NB4 (cell line): ENCODE measurements at regions not wholly inside any gene's neighbourhood (a gene's known extent, or its start where the extent isn't known, plus 50 kb on each side); places are given as distances from the start of the nearest gene placed in this dataset.

ENCODE experiments used
- DNase-seq: peaks from one replicate; pipeline ENCODE4 v3.0.0; 2010; ENCODE audit warnings: low read depth
- H3K4me3 ChIP-seq: one replicate; pipeline ENCODE4 v1.5.1; 2011; ENCODE audit warnings: mild to moderate bottlenecking, low read depth, low read length, moderate library complexity
- CTCF ChIP-seq: IDR thresholded peaks from one replicate; pipeline ENCODE4 v1.5.1; 2012; ENCODE audit warnings: low read depth, low read length
- MAX ChIP-seq: IDR thresholded peaks from 2 replicates; pipeline ENCODE4 v1.6.1; 2011; ENCODE audit warnings: low read depth, low read length
- MYC ChIP-seq: IDR thresholded peaks from 2 replicates; pipeline ENCODE4 v1.6.1; 2011; ENCODE audit warnings: low read depth, low read length
- POLR2A ChIP-seq: IDR thresholded peaks from 2 replicates; pipeline ENCODE4 v1.6.1; 2011; ENCODE audit warnings: mild to moderate bottlenecking; ENCODE audit not compliant: insufficient read length; ENCODE audit errors: extremely low read depth

- TF ChIP-seq MAX, result no peak
- no peak for TF ChIP-seq MYC
- TF ChIP-seq CTCF, result no peak
- no peak for TF ChIP-seq POLR2A
- no peak for DNase-seq
- no peak overlapping the region for H3K4me3 ChIP-seq
Observed at GRCh38 chr9:99457406-99457805, 235.3 kb downstream of the SEC61B start.

- no peak for DNase-seq
- TF ChIP-seq POLR2A, result no peak
- no peak for TF ChIP-seq MYC
- no peak for TF ChIP-seq MAX
- TF ChIP-seq CTCF, result no peak
- no peak overlapping the region for H3K4me3 ChIP-seq
Observed at GRCh38 chr9:99457981-99458380, 235.9 kb downstream of the SEC61B start.

GRCh38 chr9:99459919-99460318, 237.8 kb downstream of the SEC61B start:
- DNase-seq, result no peak
- no peak for TF ChIP-seq MYC
- no peak for TF ChIP-seq POLR2A
- TF ChIP-seq CTCF, result no peak
- no peak for TF ChIP-seq MAX
- H3K4me3 ChIP-seq, result no peak overlapping the region

- H3K4me3 ChIP-seq, result no peak overlapping the region
- no peak for DNase-seq
- no peak for TF ChIP-seq POLR2A
- no peak for TF ChIP-seq MYC
- no peak for TF ChIP-seq CTCF
- TF ChIP-seq MAX, result no peak
Observed at GRCh38 chr9:99463131-99463530, 241.0 kb downstream of the SEC61B start.

GRCh38 chr9:99464568-99464967, 242.5 kb downstream of the SEC61B start:
- H3K4me3 ChIP-seq, result no peak overlapping the region
- TF ChIP-seq MYC (no peak), POLR2A (no peak), CTCF (no peak), MAX (no peak)
- DNase-seq, result no peak

- no peak for DNase-seq
- TF ChIP-seq CTCF, result no peak
- no peak for TF ChIP-seq POLR2A
- no peak for TF ChIP-seq MAX
- TF ChIP-seq MYC, result no peak
- H3K4me3 ChIP-seq, result no peak overlapping the region
Observed at GRCh38 chr9:99465231-99465907, 243.3 kb downstream of the SEC61B start.
